Neural cell (in vitro differentiated cells): ENCODE measurements at regions not wholly inside any gene's neighbourhood (a gene's known extent, or its start where the extent isn't known, plus 50 kb on each side); places are given as distances from the start of the nearest gene placed in this dataset.
A peak's percentile ranks its signal among the peaks of the same experiment; 100 is the strongest.
"Not testable (repeated sequence)": the region's sequence is repeated elsewhere in the genome, so short reads cannot be mapped to it uniquely, and the experiment has no call there.

Source experiments
- H2AFZ ChIP-seq: fragments of 200-600, 300-800 bp; sonication (generic), shearing (Covaris generic); 2 replicates; pipeline ENCODE4 v1.6.0; 2014; ENCODE audit warnings: low read depth, mild to moderate bottlenecking, antibody characterized with exemption, low read length, moderate library complexity
- H3F3A ChIP-seq: fragments of 200-600 bp; shearing (Covaris generic); 2 replicates; pipeline ENCODE4 v1.6.1; 2016; ENCODE audit warnings: mild to moderate bottlenecking, moderate library complexity, mixed read lengths, antibody characterized with exemption, low read length; ENCODE audit not compliant: insufficient read depth, poor library complexity, severe bottlenecking
- H3K27ac ChIP-seq: fragments of 200-600, 300-800 bp; sonication (generic), shearing (Covaris generic); 2 replicates; pipeline ENCODE4 v1.5.1; 2014; ENCODE audit warnings: mild to moderate bottlenecking, low read length, moderate library complexity
- H3K27me3 ChIP-seq: fragments of 300-800, 200-600 bp; sonication (generic), shearing (Covaris generic); 2 replicates; pipeline ENCODE4 v1.6.0; 2014; ENCODE audit warnings: mild to moderate bottlenecking, low read depth, low read length, moderate library complexity; ENCODE audit not compliant: insufficient read depth
- H3K36me3 ChIP-seq: fragments of 300-800, 200-600 bp; sonication (generic), shearing (Covaris generic); 2 replicates; pipeline ENCODE4 v1.5.1; 2014; ENCODE audit warnings: mild to moderate bottlenecking, antibody characterized with exemption, low read length, moderate library complexity; ENCODE audit not compliant: insufficient read depth
- H3K4me2 ChIP-seq: fragments of 300-800, 200-600 bp; sonication (generic), shearing (Covaris generic); 2 replicates; pipeline ENCODE4 v1.6.0; 2014; ENCODE audit warnings: mild to moderate bottlenecking, low read length
- H3K4me3 ChIP-seq: fragments of 300-800, 200-600 bp; sonication (generic), shearing (Covaris generic); 2 replicates; pipeline ENCODE4 v1.5.1; 2014; ENCODE audit warnings: mild to moderate bottlenecking, low read length, moderate library complexity
- H3K79me2 ChIP-seq: fragments of 200-600 bp; shearing (Covaris generic); replicated peaks from 2 replicates; pipeline ENCODE4 v1.6.0; 2014; ENCODE audit warnings: mild to moderate bottlenecking, low read length, moderate library complexity; ENCODE audit not compliant: insufficient read depth
- H3K9ac ChIP-seq: fragments of 300-800, 200-600 bp; sonication (generic), shearing (Covaris generic); 2 replicates; pipeline ENCODE4 v1.6.1; 2016; ENCODE audit warnings: mild to moderate bottlenecking, low read length, mixed read lengths
- H3K9me2 ChIP-seq: fragments of 200-600 bp; shearing (Covaris generic); 2 replicates; pipeline ENCODE4 v1.6.1; 2016; ENCODE audit warnings: mild to moderate bottlenecking, low read length, mixed read lengths; ENCODE audit not compliant: insufficient read depth
- H3K9me3 ChIP-seq: fragments of 200-600, 300-800 bp; sonication (generic), shearing (Covaris generic); 2 replicates; pipeline ENCODE4 v1.6.1; 2016; ENCODE audit warnings: mild to moderate bottlenecking, mixed run types, low read length, moderate library complexity, mixed read lengths
- H4K20me1 ChIP-seq: fragments of 200-600 bp; shearing (Covaris generic); 2 replicates; pipeline ENCODE4 v1.6.1; 2016; ENCODE audit warnings: mild to moderate bottlenecking, mixed run types; ENCODE audit not compliant: insufficient read depth
- CTCF ChIP-seq: fragments of 450-650 bp; IDR thresholded peaks from 2 replicates; pipeline ENCODE4 v1.5.1; 2014; ENCODE audit warnings: antibody characterized with exemption, mild to moderate bottlenecking, moderate library complexity; ENCODE audit not compliant: poor library complexity, severe bottlenecking
- EP300 ChIP-seq: fragments of 450-650 bp; conservative IDR thresholded peaks from 2 replicates; pipeline ENCODE4 v1.6.1; 2014; ENCODE audit warnings: antibody characterized with exemption, mild to moderate bottlenecking, moderate library complexity; ENCODE audit not compliant: poor library complexity, severe bottlenecking
- EZH2 ChIP-seq: fragments of 200-600, 300-800 bp; shearing (Covaris generic), sonication (generic); IDR thresholded peaks from 2 replicates; pipeline ENCODE4 v1.6.1; 2014; ENCODE audit warnings: antibody characterized with exemption, low read length, borderline replicate concordance, mild to moderate bottlenecking; ENCODE audit not compliant: insufficient read depth, poor library complexity, severe bottlenecking
- MXI1 ChIP-seq: fragments of 450-650 bp; conservative IDR thresholded peaks from 2 replicates; pipeline ENCODE4 v1.6.1; 2014; ENCODE audit warnings: antibody characterized with exemption, mild to moderate bottlenecking; ENCODE audit not compliant: poor library complexity, severe bottlenecking
- POLR2AphosphoS5 ChIP-seq: IDR thresholded peaks from 2 replicates; pipeline ENCODE4 v1.6.1; 2012
- RAD21 ChIP-seq: fragments of 450-650 bp; conservative IDR thresholded peaks from 2 replicates; pipeline ENCODE4 v1.6.1; 2014; ENCODE audit warnings: antibody characterized with exemption, mild to moderate bottlenecking, moderate library complexity
- SMC3 ChIP-seq: fragments of 450-650 bp; conservative IDR thresholded peaks from 2 replicates; pipeline ENCODE4 v1.6.1; 2014; ENCODE audit warnings: antibody characterized with exemption, mild to moderate bottlenecking, moderate library complexity; ENCODE audit not compliant: poor library complexity
- TAF1 ChIP-seq: IDR thresholded peaks from 2 replicates; pipeline ENCODE4 v1.6.1; 2012; ENCODE audit warnings: low read depth
- TF ChIP-seq, protein P1 (sequence below): IDR thresholded peaks from 2 replicates; pipeline ENCODE4 v1.6.1; 2012; ENCODE audit warnings: borderline replicate concordance

- H3K4me3 ChIP-seq = no peak overlapping the region
- TF ChIP-seq CTCF (peak; percentile 43), TAF1 (no peak), SMC3 (peak; percentile 58), RAD21 (peak; percentile 21), EP300 (no peak), EZH2 (no peak), POLR2AphosphoS5 (no peak), MXI1 (no peak)
- TF ChIP-seq, protein P1, sequence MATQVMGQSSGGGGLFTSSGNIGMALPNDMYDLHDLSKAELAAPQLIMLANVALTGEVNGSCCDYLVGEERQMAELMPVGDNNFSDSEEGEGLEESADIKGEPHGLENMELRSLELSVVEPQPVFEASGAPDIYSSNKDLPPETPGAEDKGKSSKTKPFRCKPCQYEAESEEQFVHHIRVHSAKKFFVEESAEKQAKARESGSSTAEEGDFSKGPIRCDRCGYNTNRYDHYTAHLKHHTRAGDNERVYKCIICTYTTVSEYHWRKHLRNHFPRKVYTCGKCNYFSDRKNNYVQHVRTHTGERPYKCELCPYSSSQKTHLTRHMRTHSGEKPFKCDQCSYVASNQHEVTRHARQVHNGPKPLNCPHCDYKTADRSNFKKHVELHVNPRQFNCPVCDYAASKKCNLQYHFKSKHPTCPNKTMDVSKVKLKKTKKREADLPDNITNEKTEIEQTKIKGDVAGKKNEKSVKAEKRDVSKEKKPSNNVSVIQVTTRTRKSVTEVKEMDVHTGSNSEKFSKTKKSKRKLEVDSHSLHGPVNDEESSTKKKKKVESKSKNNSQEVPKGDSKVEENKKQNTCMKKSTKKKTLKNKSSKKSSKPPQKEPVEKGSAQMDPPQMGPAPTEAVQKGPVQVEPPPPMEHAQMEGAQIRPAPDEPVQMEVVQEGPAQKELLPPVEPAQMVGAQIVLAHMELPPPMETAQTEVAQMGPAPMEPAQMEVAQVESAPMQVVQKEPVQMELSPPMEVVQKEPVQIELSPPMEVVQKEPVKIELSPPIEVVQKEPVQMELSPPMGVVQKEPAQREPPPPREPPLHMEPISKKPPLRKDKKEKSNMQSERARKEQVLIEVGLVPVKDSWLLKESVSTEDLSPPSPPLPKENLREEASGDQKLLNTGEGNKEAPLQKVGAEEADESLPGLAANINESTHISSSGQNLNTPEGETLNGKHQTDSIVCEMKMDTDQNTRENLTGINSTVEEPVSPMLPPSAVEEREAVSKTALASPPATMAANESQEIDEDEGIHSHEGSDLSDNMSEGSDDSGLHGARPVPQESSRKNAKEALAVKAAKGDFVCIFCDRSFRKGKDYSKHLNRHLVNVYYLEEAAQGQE = no peak
- H3K79me2 ChIP-seq = no peaks in the 10 kb centered on the region
- H3K9ac ChIP-seq = no peak overlapping the region
- no peaks in the 10 kb centered on the region for H3K27me3 ChIP-seq
- H2AFZ ChIP-seq = no peak overlapping the region
- no peaks in the 10 kb centered on the region for H4K20me1 ChIP-seq
- H3K9me3 ChIP-seq = no peaks in the 10 kb centered on the region
- H3K36me3 ChIP-seq = no peaks in the 10 kb centered on the region
- H3K9me2 ChIP-seq = no peaks in the 10 kb centered on the region
- no peaks in the 10 kb centered on the region for H3F3A ChIP-seq
- H3K27ac ChIP-seq = no peak overlapping the region
- no peak overlapping the region for H3K4me2 ChIP-seq
Observed at GRCh38 chr10:80855348-80855971, 317.8 kb downstream of the SH2D4B start.

DNA sequence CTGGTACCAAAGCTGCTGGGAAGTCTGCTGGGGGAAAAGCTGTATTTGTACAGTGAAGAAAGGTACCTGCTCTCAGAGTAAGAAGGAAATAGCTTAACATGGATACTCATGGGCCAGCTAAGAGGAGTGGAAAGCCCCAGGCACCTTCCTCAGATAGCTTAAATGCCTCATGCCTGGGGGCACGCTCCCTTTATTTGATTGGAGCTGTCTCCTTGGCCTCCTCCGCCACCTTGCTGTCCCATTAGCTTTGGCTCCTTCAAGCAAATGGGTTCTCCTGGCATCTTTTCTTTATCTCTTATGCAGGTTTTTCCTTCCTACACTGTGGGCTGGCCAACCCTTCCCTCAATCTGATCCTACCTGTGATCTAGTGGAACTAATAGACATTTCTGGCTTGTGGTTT, 318.5 kb downstream of the SH2D4B start:
- H2AFZ ChIP-seq = no peak overlapping the region
- H3K27ac ChIP-seq = no peak overlapping the region
- no peaks in the 10 kb centered on the region for H3F3A ChIP-seq
- H3K9me3 ChIP-seq = no peaks in the 10 kb centered on the region
- H3K9ac ChIP-seq = no peak overlapping the region
- no peak for TF ChIP-seq CTCF
- TF ChIP-seq EP300 = no peak
- TF ChIP-seq EZH2 = no peak
- H4K20me1 ChIP-seq = no peaks in the 10 kb centered on the region
- H3K4me3 ChIP-seq = no peak overlapping the region
- H3K4me2 ChIP-seq = no peak overlapping the region
- no peaks in the 10 kb centered on the region for H3K79me2 ChIP-seq
- no peaks in the 10 kb centered on the region for H3K9me2 ChIP-seq
- H3K27me3 ChIP-seq = no peaks in the 10 kb centered on the region
- H3K36me3 ChIP-seq = no peaks in the 10 kb centered on the region

- H3F3A ChIP-seq, H4K20me1 ChIP-seq, H3K4me2 ChIP-seq: not testable (repeated sequence)
Observed at GRCh38 chr10:80859279-80859678, 321.6 kb downstream of the SH2D4B start.

More at GRCh38 chr10:80859279-80859678, 321.6 kb downstream of the SH2D4B start:
- H3K27ac ChIP-seq, H2AFZ ChIP-seq, H3K4me3 ChIP-seq, H3K9me3 ChIP-seq, H3K9ac ChIP-seq, H3K79me2 ChIP-seq, H3K9me2 ChIP-seq, H3K36me3 ChIP-seq, H3K27me3 ChIP-seq: not testable (repeated sequence)
